ENCODE measurements at regions not wholly inside any gene's neighbourhood (a gene's known extent, or its start where the extent isn't known, plus 50 kb on each side); places are given as distances from the start of the nearest gene placed in this dataset.

DNA sequence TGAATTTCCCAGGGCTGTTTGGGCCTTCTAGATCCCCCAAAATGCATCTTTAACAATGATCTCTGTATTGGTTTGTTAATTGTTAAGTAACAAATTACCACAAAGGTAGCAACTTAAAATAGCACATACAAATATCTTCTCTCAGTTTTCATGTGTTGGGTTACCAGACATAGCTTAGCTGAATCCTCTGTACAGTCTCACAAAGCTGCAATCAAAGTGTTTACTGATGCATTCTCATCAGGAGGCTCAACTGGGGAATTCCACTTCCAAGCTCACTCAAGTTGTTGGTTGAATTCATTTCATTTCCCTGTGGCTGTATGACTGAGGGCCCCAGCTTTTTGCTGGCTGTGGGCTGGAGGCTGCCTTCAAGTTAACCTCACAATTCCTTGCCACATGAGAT is 297.6 kb downstream of the RPLP1 start:
- TF ChIP-seq POLR2A (IDR thresholded peaks at IDR 0.05) = no peak
- TF ChIP-seq, protein P1, sequence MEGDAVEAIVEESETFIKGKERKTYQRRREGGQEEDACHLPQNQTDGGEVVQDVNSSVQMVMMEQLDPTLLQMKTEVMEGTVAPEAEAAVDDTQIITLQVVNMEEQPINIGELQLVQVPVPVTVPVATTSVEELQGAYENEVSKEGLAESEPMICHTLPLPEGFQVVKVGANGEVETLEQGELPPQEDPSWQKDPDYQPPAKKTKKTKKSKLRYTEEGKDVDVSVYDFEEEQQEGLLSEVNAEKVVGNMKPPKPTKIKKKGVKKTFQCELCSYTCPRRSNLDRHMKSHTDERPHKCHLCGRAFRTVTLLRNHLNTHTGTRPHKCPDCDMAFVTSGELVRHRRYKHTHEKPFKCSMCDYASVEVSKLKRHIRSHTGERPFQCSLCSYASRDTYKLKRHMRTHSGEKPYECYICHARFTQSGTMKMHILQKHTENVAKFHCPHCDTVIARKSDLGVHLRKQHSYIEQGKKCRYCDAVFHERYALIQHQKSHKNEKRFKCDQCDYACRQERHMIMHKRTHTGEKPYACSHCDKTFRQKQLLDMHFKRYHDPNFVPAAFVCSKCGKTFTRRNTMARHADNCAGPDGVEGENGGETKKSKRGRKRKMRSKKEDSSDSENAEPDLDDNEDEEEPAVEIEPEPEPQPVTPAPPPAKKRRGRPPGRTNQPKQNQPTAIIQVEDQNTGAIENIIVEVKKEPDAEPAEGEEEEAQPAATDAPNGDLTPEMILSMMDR (IDR thresholded peaks at IDR 0.05) = no peak
- TF ChIP-seq POLR2AphosphoS5 (IDR thresholded peaks at IDR 0.05) = no peak
